ENCODE measurements at regions not wholly inside any gene's neighbourhood (a gene's known extent, or its start where the extent isn't known, plus 50 kb on each side); places are given as distances from the start of the nearest gene placed in this dataset.
"Not testable (repeated sequence)": the region's sequence is repeated elsewhere in the genome, so short reads cannot be mapped to it uniquely, and the experiment has no call there.

- not testable (repeated sequence) for TF ChIP-seq CTCF, POLR2A (IDR thresholded peaks at IDR 0.05)
Observed at GRCh38 chr14:40960257-40960656, 646.4 kb upstream of the LRFN5 start.
